Activated CD8-positive, alpha-beta memory T cell treated with anti-CD3 and anti-CD28 coated beads, Interleukin-2, amount 10 ng/mL, durations not matched to agents 7 days and 5 days (primary cell): ENCODE measurements at regions not wholly inside any gene's neighbourhood (a gene's known extent, or its start where the extent isn't known, plus 50 kb on each side); places are given as distances from the start of the nearest gene placed in this dataset.
"Not testable (repeated sequence)": the region's sequence is repeated elsewhere in the genome, so short reads cannot be mapped to it uniquely, and the experiment has no call there.

Source experiments
- ATAC-seq: fragments of 150-1000 bp; cut with Tn5 transposase; one replicate; pipeline ENCODE4 v1.10.0; 2021; ENCODE audit warnings: moderate library complexity
- CTCF ChIA-PET: fragments of 350-600 bp; sonication (Branson Sonifier 250); formaldehyde crosslinking; loops from one replicate; lab custom pipeline; 2021; ENCODE audit warnings: antibody characterized with exemption; lab: Charles Lee
- DNase-seq: peaks from one replicate; pipeline ENCODE4 v3.0.0-alpha.2; 2020
- H3K27ac Mint-ChIP-seq: one replicate; pipeline ENCODE4 v1.8.0; 2021; ENCODE audit warnings: mild to moderate bottlenecking, mixed read lengths
- H3K27me3 Mint-ChIP-seq: one replicate; pipeline ENCODE4 v1.8.0; 2021; ENCODE audit warnings: mixed read lengths
- H3K36me3 Mint-ChIP-seq: one replicate; pipeline ENCODE4 v1.8.0; 2021; ENCODE audit warnings: mild to moderate bottlenecking, mixed read lengths
- H3K4me1 Mint-ChIP-seq: one replicate; pipeline ENCODE4 v1.8.0; 2021; ENCODE audit warnings: mixed read lengths
- H3K4me3 Mint-ChIP-seq: one replicate; pipeline ENCODE4 v1.8.0; 2021; ENCODE audit warnings: mild to moderate bottlenecking, moderate library complexity, mixed read lengths
- H3K9me3 Mint-ChIP-seq: one replicate; pipeline ENCODE4 v1.8.0; 2022; ENCODE audit warnings: low read depth, mixed read lengths

DNA sequence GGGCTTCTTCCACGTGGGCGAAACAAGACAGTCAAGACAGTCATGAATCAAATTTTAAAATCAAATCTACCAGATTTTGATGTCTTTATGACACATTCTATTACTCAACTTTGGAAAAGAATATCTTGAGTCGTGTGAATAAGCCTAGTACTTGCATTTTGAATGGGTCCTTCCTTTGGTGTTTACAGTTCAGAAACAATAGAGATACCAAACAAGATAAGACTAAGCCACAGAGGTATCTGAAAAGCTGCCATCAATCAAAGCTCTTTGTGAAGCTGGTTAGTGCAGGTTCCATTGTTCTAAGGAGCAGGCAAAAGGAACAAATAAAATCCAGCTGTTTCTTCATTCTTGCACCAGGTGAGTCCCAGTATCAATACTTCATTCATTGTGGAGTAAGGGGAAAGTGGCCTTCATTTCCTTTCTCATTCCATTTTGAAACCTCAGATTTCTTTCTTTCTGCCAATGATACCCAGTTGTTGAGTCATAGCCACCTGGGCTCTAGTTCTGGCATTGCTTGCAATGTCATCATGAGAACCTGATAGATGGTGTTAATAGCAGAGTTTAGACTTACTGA is 151.7 kb upstream of the L3MBTL4 start:
- no peaks in the 10 kb centered on the region for H3K4me1 Mint-ChIP-seq

DNA sequence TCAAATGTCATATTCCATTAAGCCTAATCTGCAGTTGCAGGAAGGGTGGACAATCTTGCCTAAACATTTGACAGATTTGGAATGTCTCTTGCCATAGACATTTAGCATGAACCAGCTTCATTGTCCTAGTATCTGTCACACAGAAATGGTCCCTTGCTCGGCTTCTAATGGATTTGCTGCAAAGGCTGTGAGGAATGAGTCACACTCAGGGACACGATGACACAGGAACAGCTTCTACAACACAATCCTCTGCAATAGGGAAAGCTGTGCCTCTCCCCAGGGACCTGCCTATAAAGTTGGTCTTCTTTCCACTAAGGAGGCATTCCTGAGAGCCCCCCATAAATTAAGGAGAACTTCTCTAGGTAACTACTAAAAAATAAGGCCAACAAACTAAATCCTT is 155.1 kb upstream of the L3MBTL4 start:
- DNase-seq (no peak), ATAC-seq (no peak)
- Mint-ChIP-seq H3K4me1 (no peaks in the 10 kb centered on the region), H3K27me3 (no peaks in the 10 kb centered on the region), H3K36me3 (no peaks in the 10 kb centered on the region), H3K27ac (no peak overlapping the region), H3K4me3 (no peak overlapping the region), H3K9me3 (peaks cover 7% of the 10 kb centered on the region)
- CTCF ChIA-PET = no interaction called here

More for the DNA sequence above, 151.7 kb upstream of the L3MBTL4 start:
- no peak overlapping the region for H3K27ac Mint-ChIP-seq
- no peak overlapping the region for H3K4me3 Mint-ChIP-seq
- H3K9me3 Mint-ChIP-seq = peaks cover 5% of the 10 kb centered on the region
- CTCF ChIA-PET = no interaction called here
- DNase-seq = no peak
- ATAC-seq = no peak
- no peaks in the 10 kb centered on the region for H3K27me3 Mint-ChIP-seq
- no peaks in the 10 kb centered on the region for H3K36me3 Mint-ChIP-seq

- H3K4me1 Mint-ChIP-seq = no peaks in the 10 kb centered on the region
- no peak overlapping the region for H3K4me3 Mint-ChIP-seq
- no peaks in the 10 kb centered on the region for H3K36me3 Mint-ChIP-seq
- CTCF ChIA-PET = no interaction called here
- DNase-seq (no peak), ATAC-seq (no peak)
- H3K27ac Mint-ChIP-seq = no peak overlapping the region
- H3K9me3 Mint-ChIP-seq = peaks cover 7% of the 10 kb centered on the region
- H3K27me3 Mint-ChIP-seq = no peaks in the 10 kb centered on the region
Measured at GRCh38 chr18:6570581-6571238, 156.0 kb upstream of the L3MBTL4 start.

DNA sequence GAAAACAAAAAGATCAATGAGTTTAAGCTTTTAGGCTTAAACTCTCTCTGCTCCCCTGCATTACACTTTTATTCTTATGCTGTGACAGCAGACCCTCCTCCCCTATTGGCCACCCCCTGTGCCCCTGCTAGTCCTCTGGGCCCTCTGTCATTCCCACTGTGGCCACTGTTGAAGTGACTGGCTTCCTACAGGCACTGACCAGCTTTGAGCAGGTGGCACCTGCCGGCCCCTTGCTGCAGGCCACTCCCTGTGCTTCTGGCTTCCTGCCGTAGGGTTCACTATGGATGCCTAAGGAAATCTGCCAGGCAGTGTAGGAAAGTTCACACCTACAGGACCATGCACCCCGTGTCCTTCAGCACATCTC is 156.5 kb upstream of the L3MBTL4 start:
- DNase-seq (no peak), ATAC-seq (no peak)
- no peaks in the 10 kb centered on the region for H3K4me1 Mint-ChIP-seq
- H3K27ac Mint-ChIP-seq = no peak overlapping the region
- CTCF ChIA-PET = no interaction called here
- H3K4me3 Mint-ChIP-seq = no peak overlapping the region
- peaks cover 7% of the 10 kb centered on the region for H3K9me3 Mint-ChIP-seq
- no peaks in the 10 kb centered on the region for H3K36me3 Mint-ChIP-seq
- no peaks in the 10 kb centered on the region for H3K27me3 Mint-ChIP-seq

DNA sequence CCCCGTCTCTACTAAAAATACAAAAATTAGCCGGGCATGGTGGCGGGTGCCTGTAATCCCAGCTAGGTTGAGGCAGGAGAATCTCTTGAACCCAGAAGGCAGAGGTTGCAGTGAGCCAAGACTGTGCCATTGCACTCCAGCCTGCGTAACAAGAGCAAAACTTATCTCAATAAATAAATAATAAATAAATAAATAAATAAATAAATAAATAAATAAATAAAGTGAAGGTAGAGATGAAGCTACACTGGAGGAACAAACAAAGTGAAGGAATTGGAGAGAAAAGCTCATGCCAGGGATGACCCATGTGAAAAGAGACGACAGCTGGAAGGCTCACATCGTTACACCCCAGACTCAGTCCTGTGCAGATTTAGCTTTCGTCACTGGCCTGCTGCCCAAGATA is 157.3 kb upstream of the ARHGAP28 start:
- H3K27me3 Mint-ChIP-seq, H3K4me1 Mint-ChIP-seq, H3K4me3 Mint-ChIP-seq, ATAC-seq, H3K9me3 Mint-ChIP-seq, DNase-seq, H3K27ac Mint-ChIP-seq, CTCF ChIA-PET, H3K36me3 Mint-ChIP-seq: not testable (repeated sequence)

DNA sequence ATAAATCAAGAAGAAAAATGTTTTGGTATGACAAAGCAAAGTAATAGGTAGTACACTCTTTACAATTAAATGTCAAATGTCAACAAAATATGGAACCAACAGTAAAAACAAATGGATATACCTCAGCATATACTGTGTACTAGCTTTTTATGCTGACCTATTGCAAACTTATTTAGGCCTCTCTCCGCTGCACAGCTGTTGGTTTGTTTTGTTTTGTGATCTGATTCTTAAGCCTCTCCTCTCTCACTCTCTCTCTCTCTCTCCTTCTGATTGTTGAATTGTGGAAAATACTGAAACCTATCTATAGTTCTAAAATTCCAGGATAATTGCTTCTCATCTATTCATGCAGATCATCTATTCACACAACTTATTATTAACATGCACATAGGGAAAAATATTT is 154.9 kb upstream of the ARHGAP28 start:
- CTCF ChIA-PET = no interaction called here

DNA sequence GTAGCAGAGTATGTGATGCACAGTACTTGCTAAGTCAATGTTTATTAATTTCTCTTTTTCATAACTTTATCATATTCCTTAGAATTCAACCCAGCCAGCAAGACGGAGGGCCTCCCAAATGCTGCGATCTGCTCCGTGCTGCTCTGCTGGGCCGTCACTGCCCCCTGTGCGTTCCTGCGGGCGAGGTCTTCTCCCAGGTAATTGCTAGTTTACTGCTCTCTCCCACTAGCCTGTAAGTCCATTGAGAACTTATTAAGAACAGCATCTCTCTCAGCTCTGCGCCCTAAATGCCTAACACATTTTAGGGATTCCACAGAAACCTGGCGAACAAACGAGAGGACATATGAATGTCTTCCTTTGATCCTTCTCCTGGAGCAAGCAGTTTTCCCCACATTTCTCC is 153.6 kb upstream of the ARHGAP28 start:
- Mint-ChIP-seq H3K36me3 (no peaks in the 10 kb centered on the region), H3K4me1 (no peaks in the 10 kb centered on the region)
- CTCF ChIA-PET = no interaction called here

More for the DNA sequence above, 154.9 kb upstream of the ARHGAP28 start:
- Mint-ChIP-seq H3K36me3 (no peaks in the 10 kb centered on the region), H3K4me3 (no peak overlapping the region), H3K27ac (no peak overlapping the region), H3K4me1 (no peaks in the 10 kb centered on the region), H3K27me3 (no peaks in the 10 kb centered on the region), H3K9me3 (peaks cover 2% of the 10 kb centered on the region)
- ATAC-seq (no peak), DNase-seq (no peak)

GRCh38 chr18:6576718-6577375 is 152.7 kb upstream of the ARHGAP28 start:
- H3K4me3 Mint-ChIP-seq = no peak overlapping the region
- H3K36me3 Mint-ChIP-seq = no peaks in the 10 kb centered on the region
- H3K4me1 Mint-ChIP-seq = no peaks in the 10 kb centered on the region
- ATAC-seq (no peak), DNase-seq (no peak)
- H3K9me3 Mint-ChIP-seq = peaks cover 2% of the 10 kb centered on the region
- no peak overlapping the region for H3K27ac Mint-ChIP-seq
- CTCF ChIA-PET = no interaction called here
- no peaks in the 10 kb centered on the region for H3K27me3 Mint-ChIP-seq

More for the DNA sequence above, 153.6 kb upstream of the ARHGAP28 start:
- no peak for DNase-seq
- peaks cover 2% of the 10 kb centered on the region for H3K9me3 Mint-ChIP-seq
- H3K27me3 Mint-ChIP-seq = no peaks in the 10 kb centered on the region
- H3K4me3 Mint-ChIP-seq = no peak overlapping the region
- no peak for ATAC-seq
- H3K27ac Mint-ChIP-seq = no peak overlapping the region

DNA sequence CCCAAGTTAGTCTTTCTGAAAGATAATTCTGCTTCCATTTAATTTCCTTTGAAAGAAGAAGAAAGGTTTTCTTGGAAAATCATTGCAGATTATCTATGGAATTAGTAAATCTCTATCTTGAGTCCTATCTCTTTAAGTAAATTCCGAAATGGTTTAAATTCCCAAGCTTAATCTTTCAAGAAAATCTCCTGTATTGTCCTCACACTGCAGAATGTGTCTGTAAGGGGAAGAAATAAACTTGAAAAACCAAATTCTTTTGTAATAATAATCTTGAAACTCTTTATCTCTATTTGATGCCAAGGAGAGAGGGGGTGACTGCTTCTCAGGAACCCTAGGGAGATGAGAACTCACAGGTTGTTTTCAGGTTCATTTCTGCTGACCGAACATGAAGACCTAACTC is 150.8 kb upstream of the ARHGAP28 start:
- CTCF ChIA-PET = no interaction called here
- Mint-ChIP-seq H3K9me3 (peaks cover 8% of the 10 kb centered on the region), H3K4me3 (no peak overlapping the region), H3K27me3 (no peaks in the 10 kb centered on the region), H3K27ac (no peak overlapping the region), H3K4me1 (no peaks in the 10 kb centered on the region), H3K36me3 (no peaks in the 10 kb centered on the region)
- ATAC-seq (no peak), DNase-seq (no peak)

GRCh38 chr18:6579486-6579885 is 150.0 kb upstream of the ARHGAP28 start:
- ATAC-seq = no peak
- Mint-ChIP-seq H3K4me3 (no peak overlapping the region), H3K27me3 (no peaks in the 10 kb centered on the region), H3K9me3 (peaks cover 12% of the 10 kb centered on the region), H3K4me1 (no peaks in the 10 kb centered on the region), H3K36me3 (no peaks in the 10 kb centered on the region), H3K27ac (no peak overlapping the region)
- CTCF ChIA-PET = no interaction called here
- no peak for DNase-seq

- CTCF ChIA-PET = no interaction called here
- H3K27me3 Mint-ChIP-seq = no peaks in the 10 kb centered on the region
- ATAC-seq = no peak
- H3K4me1 Mint-ChIP-seq = no peaks in the 10 kb centered on the region
- no peak overlapping the region for H3K27ac Mint-ChIP-seq
- no peaks in the 10 kb centered on the region for H3K36me3 Mint-ChIP-seq
- H3K9me3 Mint-ChIP-seq = peaks cover 14% of the 10 kb centered on the region
- no peak for DNase-seq
- no peak overlapping the region for H3K4me3 Mint-ChIP-seq
Measured at GRCh38 chr18:6580401-6580800, 149.1 kb upstream of the ARHGAP28 start.

DNA sequence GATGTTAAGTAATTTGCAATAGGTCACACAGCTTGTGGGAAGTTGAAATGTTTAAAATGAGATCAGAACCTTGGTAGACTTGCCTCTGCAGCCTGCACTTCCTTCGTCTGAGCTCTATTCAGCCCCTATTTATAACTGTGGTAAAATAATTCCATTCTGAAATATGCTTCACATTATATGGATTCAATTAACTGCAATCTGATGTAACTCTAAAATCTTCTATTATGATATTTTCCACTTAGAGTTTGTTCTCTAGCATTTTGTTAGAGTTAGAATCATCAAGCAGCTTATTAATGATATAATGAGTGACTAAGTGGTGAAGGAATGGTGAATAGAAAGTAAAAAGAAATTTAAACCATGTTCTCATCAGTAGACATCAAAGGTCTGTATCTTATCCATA is 139.6 kb upstream of the ARHGAP28 start:
- no peak for ATAC-seq
- Mint-ChIP-seq H3K9me3 (peaks cover 3% of the 10 kb centered on the region), H3K36me3 (no peaks in the 10 kb centered on the region), H3K4me1 (no peaks in the 10 kb centered on the region), H3K4me3 (no peak overlapping the region), H3K27me3 (no peaks in the 10 kb centered on the region), H3K27ac (no peak overlapping the region)
- DNase-seq = no peak
- CTCF ChIA-PET = no interaction called here

DNA sequence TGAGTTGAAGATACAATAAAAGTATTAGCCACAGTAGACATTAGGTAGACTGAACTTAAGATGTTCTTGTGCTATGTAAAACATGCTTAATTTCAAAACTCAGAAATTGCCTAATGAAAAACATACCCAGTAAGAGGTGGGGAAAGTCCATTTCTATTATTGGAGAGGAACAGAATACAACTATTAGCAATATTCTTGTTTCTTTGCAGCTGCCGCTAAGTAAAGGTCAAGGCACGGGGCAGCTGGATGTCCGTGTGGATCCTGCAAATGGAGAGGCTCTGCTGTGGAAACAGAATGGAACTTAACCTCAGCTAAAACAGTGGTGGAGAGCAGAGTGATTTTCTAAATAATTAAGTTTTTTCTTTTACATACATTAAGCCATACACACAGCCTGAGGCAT is 139.2 kb upstream of the ARHGAP28 start:
- no peak for ATAC-seq
- DNase-seq = no peak
- H3K4me1 Mint-ChIP-seq = no peaks in the 10 kb centered on the region
- no peak overlapping the region for H3K4me3 Mint-ChIP-seq
- peaks cover 5% of the 10 kb centered on the region for H3K9me3 Mint-ChIP-seq
- H3K27me3 Mint-ChIP-seq = no peaks in the 10 kb centered on the region
- H3K27ac Mint-ChIP-seq = no peak overlapping the region
- H3K36me3 Mint-ChIP-seq = no peaks in the 10 kb centered on the region
- CTCF ChIA-PET = no interaction called here

DNA sequence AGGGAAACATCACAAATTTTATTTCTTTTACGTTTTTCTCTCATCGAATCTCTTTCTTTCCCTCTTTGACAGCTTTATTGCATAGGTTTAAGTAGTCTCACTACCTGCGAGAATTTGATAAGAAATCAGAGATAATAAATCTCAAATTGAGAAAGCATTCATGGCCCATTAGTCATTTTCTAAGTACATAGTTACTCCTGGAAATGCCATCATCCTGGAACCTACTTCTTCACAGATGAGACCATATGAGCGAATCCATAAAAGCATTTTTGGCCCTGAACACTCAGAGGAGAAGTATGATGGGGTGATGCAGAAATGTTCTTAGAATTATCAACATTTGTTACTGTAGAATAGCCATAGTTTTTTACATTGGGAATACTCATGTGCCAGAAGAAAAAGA is 138.0 kb upstream of the ARHGAP28 start:
- ATAC-seq = no peak
- Mint-ChIP-seq H3K27ac (no peak overlapping the region), H3K9me3 (peaks cover 5% of the 10 kb centered on the region), H3K4me3 (no peak overlapping the region), H3K4me1 (no peaks in the 10 kb centered on the region), H3K27me3 (no peaks in the 10 kb centered on the region), H3K36me3 (no peaks in the 10 kb centered on the region)
- CTCF ChIA-PET = no interaction called here
- no peak for DNase-seq
